NB4 (cell line): ENCODE measurements at regions not wholly inside any gene's neighbourhood (a gene's known extent, or its start where the extent isn't known, plus 50 kb on each side); places are given as distances from the start of the nearest gene placed in this dataset.

Source experiments
- CTCF ChIP-seq: IDR thresholded peaks from one replicate; pipeline ENCODE4 v1.5.1; 2012; ENCODE audit warnings: low read depth, low read length
- POLR2A ChIP-seq: IDR thresholded peaks from 2 replicates; pipeline ENCODE4 v1.6.1; 2011; ENCODE audit warnings: mild to moderate bottlenecking; ENCODE audit not compliant: insufficient read length; ENCODE audit errors: extremely low read depth

- TF ChIP-seq CTCF = no peak
- TF ChIP-seq POLR2A = no peak
Measured at GRCh38 chrX:128664211-128664610, 612.0 kb upstream of the ACTRT1 start.
